NCI-H2107 treated with DMSO at 0.1 percent for 48 hours (cell line): ENCODE measurements at regions not wholly inside any gene's neighbourhood (a gene's known extent, or its start where the extent isn't known, plus 50 kb on each side); places are given as distances from the start of the nearest gene placed in this dataset.
"Not testable (repeated sequence)": the region's sequence is repeated elsewhere in the genome, so short reads cannot be mapped to it uniquely, and the experiment has no call there.

Experiments used
- DNase-seq: peaks from one replicate; lab custom pipeline; 2025; ENCODE audit not compliant: unreplicated experiment; lab: John Stamatoyannopoulos, UW

DNA sequence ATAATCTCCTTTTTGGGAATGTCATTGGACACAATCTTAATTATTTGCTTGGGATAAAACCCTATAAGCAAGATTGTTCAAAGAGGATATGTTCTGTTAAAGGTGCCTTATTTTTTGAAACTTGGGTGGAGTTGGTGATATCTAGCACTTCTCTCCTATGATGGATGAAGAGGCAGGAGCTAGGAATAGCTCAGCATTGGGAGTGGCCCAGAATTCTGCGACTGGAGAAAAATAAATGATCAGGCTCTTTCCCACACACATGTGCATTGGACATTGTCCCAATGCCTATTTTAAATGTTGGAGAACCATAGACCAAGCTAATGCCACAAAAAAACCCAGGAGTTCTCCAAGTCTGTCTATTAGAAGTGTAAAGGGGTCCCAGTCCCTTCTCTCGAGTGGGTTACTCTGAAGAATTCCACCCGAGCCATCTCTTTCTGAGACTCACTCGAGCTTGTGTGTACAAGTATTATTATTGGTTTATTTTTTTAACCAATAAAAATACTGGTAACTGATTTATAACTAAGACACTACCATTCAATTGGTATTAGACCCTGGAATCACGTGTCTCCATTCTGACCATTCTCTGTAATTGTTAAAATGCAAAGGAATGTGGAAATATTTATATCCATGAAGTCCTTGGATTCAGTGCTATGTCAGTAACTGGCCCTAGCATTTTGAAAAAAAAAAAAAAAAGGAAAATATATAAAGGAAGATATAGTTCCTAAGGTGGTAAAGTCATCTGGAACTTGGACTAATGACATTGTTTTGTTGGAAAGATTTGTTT is 437.5 kb upstream of the TMEM132C start:
- DNase-seq: no peak

DNA sequence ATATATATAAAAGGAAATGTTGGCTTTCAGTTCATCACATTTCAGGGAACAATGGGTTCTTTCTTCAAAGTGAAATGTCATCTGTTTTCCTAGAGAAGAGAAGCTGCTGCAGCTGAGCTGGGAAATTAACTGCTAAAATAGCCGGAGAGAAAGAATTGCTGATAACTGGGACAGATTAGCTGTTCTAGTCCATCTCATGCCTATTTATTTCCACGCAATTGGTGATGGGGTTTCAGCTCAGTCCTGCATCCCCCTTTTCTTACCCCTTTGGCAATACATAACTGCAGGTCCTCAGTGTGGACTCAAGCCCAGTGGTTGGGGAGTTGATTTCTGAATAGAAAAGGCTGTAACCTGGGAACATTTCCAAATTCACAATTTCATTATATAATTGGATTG is 436.9 kb upstream of the TMEM132C start:
- DNase-seq: no peak

DNA sequence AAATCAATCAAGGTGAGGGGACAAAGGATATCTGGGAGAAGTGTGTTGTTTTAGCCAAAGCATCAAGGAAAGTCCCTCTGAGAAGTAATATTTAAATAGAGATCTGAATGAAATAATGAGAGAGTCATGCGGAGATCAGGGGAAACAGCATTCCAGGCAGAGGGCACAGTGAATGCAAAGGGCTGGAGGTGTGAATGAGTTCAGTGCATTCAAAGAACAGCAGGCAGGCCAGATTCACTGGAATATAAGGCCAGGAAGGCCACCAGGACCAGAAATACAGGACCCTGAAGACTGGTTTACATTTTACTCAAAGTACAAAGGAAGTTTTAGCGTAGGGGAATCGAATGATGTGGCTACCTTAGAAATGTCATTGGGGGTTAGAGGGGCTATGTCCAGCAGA is 436.2 kb upstream of the TMEM132C start:
- DNase-seq: no peak

DNA sequence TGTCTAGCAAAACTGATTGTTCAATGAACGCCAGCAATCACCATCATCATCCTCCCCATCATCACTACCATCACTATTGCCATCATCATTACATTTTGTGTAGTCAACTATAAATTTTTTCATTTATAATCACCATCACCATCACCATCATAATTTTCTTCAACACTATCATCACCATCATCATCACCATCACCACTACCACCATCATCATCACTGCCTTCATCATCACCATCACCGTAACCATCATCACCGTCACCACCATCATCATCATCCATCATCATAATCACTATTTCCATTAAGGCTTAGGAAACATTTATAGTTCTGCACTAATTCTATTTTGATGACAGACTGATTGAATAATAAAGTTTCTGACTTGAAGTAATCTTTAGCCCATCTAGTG is 434.8 kb upstream of the TMEM132C start:
- no peak for DNase-seq

DNA sequence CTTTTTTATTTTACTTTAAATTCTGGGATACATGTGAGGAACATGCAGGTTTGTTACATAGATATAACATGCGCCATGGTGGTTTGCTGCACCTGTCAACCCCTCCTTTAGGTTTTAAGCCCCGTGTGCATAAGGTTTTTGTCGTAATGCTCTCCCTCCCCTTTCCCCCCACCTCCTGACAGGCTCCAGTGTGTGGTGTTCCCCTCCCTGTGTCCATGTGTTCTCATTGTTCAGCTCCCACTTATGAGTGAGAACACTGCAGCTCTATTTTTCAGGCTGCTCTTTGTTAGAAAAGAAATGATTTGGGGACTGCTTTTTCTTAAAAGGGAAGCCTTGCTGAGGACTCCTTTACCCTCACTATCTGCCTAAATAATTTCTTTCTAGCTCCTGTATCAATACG is 430.2 kb upstream of the TMEM132C start:
- not testable (repeated sequence) for DNase-seq

DNA sequence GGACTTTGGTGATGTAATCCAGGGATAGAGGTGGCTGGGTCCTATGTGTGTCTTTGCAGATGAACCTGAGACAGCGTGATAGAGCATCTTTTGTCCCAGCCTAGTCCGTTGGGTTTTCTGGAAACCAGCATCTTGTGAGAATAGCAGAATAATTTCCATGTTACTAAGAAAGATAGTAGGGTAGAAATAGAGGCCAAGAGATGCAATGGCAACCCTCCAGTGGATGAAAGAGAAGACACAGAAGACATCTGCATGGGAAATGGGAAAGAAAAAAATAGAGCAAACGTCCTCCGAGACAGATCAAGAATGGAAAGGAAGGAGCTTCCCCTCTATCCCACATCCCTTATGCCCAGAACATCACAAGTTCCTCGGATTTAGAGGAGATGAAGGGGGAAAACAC is 409.3 kb upstream of the TMEM132C start:
- no peak for DNase-seq

DNA sequence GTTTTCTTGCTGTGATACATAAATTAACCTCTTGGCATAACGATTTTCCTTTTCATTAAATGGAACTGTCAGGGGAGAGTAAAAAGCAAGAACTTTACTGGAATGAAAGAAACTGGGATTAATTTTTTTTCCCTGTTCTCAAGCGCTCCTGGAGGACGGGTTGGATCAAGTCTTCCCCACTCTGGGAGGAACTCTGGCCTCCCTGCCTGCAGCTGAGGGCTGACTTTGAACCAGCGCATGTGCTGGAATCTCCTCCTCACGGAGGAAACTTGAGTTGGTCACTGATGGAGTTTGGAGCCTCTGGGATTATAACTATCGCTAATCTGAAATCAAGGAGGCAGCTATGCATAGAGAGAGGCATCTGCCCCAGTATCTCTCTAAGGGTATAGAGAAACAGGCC is 406.4 kb upstream of the TMEM132C start:
- DNase-seq: no peak

DNA sequence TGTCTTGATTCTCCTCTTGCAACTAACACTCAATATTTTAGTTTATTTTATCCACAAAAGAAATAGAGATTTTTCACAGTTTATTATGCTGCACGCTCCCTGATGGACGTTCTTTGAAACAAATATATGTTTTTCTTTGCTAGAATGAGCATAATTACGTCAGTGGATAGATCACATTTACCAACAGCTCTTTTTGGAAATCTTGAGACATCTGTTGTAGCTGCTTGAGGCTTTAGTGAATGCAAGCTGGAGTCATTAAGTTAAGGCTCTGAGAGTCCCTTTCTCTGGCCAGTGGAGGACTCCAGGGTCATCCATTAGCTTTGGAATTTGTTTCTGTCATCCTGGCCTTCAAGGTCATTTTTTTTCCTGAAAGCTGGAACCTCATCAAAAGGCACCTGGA is 405.6 kb upstream of the TMEM132C start:
- DNase-seq: no peak

DNA sequence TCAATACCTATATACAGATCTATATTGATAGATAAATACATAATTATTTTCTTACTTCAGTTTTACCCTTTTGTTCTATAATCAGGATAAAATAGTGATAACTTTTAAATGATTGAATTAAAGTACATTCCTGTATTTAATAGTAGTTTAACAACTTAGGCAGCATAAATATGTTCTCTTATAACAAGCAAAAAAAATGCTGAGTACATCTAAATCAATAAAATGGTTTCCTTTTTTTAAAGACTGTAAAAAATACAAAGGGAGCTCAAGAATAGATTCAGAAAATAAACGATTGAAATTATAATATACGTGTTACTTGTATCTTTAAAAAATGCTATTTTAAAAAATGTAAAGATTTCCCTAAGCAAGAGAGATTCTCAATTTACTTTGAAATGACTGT is 393.7 kb upstream of the TMEM132C start:
- no peak for DNase-seq

DNA sequence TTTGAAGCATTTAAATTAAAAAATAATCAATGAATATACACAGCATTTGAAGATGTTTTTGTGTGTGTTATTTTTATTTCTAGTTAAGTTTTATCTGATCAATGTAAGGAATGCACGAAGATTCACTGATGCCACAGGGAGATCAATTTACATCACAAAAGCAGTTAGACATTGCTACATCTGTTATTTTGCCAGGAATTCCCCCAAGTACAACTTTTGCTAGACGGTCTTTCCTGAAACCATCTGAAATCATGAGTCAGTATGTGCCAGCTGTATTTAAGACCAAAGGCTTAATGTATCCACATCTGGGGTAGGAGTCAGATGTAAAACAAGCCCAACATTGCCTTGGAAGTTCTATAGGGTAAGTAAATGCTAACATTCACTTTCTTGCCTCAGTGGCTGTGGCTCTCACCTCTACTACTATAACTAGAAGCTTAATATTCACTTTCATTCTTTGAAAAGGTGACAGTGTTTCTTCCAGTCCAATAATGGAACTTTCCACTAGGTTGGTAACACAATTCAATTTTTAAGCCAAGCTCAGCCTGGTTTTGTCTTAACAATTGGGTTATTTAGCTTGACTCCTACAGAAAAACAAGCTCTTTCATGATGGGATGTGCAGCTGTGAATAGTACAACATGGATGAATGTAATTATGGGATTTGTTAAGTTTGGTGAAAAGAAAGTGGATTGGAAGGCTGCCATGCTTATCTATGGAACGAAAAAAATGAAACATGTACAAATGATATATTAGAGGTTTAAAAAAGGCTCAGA is 385.4 kb upstream of the TMEM132C start:
- no peak for DNase-seq

DNA sequence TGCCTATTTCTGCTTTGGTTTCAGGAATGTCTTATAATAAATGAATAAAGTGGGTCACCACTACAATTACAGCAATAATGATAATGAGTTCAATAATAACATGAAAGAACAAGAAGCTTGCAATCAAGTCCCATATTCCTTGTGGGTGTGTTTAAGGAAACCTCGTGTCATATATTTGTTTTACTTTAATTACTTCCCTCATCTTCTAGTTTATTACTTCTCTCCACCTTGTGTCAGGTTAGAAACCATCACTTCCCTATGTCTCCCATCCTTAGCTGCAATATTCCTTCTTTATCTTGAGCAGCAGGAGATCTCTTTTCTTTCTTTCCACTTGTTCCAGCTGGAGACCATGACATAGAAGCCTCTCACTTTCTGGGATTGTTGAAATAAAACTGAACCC is 384.0 kb upstream of the TMEM132C start:
- DNase-seq: no peak

DNA sequence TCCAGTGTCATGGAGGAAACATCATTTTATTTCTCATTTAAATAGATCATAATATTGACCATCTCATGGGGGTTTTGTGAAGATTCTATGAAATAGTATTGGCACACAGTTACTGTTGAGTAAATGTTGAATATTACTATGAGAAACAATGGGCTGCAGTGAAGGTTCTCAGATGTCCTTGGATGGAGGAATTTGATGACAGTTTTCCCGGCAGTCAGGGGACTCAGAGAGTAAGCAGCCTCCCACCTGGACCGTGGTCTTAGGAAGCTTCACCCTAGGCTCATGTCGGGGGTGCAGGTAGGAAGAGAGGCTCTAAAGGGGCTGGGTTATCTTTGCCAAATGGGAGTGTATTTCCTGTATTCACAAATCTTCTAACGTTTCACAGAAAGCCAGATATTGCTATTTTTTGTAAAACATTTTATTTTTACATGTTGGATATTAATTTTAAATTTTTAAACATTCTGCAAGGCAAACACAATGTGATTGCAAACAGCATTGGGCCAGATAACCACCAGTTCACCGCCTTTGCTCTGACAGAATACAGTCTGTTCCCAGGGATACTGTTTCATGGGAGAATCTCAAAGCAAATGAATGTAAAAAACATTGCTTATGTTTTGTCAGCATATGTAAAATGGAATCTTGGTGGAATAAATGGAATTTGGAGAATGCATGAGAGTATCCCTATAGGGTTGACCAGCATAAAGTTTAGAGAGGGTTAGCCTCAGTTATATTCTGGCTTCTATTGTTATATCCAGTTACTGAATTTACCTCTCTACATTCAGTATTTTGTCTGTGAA is 380.8 kb upstream of the TMEM132C start:
- DNase-seq: no peak

DNA sequence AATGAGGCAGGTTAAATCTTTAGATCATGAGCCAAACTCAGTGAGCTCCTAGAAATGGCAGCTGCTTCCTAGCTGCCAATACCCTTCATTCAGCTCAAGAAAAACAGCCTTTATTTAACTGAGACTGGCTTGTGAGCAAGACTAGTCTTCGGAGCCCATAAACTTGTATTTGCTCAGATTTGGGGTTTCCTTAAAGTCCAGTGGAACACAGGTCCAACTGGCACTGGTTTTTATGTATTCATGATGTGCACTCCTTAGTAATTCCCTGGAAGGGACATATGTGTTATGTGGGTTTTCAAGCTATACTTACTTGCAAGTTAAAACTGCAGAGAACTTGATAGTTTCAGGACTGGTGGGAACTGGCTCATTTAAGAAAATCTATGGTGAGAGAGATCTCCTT is 380.1 kb upstream of the TMEM132C start:
- DNase-seq: no peak

DNA sequence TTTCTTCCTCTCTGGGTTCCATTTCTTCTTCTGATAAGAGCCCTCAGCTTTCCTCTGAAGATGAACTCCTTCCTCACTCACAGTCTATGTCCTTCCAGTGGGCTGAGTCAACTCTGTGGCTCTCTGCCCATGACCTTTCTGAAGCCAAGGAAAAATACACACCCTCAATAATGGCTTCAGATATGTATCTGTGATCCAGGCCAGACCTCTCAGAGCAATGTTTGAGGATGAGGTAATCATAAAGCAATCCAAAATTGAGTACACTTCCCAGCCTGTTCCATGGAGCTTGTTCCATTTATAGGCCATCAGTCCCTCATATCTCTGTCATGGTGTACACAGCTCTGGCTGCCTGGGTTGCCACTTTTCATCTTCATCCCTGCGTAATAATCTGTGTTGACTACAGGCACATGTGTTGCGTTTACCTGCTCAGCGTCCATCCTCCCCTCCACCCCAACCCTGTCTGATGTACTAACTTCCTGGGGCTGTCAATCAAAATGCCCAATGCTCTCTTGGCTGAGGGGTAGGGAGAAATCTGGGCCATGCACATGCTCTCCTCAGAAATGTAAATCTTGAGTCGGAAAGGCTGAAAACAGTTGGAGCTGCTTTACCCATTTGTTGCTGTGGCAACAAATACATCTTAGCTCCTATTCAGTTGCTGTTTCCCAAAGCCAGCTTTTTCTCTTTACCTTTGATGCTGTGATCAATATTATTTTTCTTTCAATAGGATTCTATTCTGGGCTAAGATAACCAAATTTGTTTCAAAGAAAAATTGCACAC is 377.8 kb upstream of the TMEM132C start:
- DNase-seq: no peak

DNA sequence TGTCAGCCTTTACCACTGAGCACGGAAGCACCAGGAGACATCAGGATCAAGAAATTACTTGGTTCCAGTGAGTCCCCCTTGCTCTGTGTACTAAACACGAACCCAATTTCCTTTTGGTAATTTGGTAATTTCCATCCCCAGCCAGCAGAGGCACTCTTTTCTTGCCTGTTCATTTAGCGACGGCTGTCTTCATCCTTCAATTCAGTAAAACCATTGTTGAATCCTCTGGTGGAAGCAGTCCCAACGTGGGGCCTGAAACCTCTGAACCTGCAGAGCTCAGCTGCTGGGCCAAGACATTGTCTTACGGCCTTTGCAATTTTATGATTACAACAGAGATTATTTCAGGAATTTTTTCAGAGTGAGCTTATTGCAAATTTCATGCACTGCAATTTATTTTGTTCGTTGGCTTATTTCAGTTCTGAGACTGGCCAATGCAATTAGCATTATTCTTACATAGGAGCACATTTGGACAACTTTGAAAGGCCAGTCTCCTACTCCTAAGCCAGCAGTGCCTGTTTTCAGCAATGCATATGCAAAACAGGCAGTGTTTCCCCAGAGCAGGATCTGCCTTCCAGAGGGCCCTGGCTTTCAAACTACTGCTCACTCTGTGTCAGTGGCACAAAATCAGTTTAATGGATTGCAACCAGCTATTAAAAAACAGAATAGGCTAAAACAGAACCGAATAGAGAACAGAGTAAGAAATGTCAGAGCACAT is 372.9 kb upstream of the TMEM132C start:
- DNase-seq: no peak

DNA sequence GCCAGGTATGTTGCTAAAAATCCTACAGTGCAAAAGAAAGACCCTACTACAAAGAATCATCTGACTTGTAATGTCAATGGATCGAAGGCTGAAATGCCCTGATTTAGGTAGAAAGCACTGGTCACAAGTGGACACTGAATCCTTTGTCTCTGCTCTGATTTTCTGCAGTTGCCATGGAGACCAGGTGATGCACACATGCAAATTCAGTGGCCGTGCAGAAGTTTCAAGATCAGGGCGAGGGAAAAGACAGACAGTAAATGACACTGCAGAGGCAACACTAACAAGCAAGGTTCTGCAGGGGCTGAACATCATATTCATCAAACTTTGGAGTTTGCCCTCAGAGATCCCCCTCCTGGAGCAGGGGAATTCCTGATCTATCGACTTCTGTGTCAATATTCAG is 370.3 kb upstream of the TMEM132C start:
- DNase-seq: no peak

DNA sequence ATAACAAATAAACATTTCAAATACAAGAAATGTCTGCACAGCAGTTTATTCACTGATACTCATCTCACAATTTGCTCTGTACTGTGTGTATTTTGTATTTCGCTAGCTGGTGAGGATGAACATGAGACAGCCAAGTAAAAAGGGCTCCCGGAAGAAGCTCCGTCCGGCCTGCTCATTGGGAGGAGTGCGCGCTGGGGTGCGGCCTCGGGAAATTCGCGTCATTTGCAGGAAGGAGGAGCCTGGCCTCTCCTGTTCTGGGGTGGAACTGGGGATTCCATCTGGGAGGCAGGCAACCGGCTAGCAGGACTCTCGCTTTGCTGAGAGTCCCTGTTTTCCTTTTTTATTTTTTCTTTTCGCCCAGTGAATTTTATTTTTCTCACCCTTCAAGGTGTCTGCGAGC is 368.4 kb upstream of the TMEM132C start:
- DNase-seq: no peak

DNA sequence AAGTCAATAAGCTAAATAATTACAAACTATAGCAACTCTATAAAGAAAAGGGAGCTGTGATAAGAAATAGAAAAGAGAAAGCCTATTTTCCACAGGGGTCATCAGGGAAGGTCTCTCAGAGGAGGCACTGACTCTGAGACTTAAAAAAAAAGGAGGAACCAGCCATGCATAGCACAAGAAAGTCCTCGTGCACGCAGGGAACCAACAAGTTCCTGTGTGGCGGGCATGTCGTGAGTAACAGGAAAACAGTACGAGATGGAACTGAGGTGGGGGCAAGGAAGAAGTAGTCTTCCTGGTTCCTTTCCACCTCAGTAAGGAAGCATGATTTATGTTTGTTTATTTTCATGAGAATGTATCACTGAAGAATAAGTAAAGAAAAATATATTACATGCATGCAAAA is 367.0 kb upstream of the TMEM132C start:
- DNase-seq: no peak

DNA sequence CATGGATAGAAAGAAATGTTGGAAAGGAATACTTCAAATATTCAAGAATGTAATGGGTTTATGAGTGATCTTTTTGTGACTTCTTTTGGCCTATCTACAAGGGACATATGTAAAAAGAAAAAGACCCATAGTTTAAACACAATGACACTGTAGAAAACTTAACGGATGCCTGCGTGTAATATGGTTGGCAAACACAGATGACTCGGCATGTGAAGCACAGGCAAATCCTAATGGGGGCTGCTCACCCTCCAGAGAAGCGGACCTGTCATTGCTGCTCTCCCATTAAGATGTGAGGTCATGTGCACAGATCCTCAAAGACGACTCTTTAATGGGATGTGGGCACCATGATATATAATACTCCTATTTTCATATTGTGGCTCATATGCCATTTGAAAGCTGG is 366.6 kb upstream of the TMEM132C start:
- no peak for DNase-seq

DNA sequence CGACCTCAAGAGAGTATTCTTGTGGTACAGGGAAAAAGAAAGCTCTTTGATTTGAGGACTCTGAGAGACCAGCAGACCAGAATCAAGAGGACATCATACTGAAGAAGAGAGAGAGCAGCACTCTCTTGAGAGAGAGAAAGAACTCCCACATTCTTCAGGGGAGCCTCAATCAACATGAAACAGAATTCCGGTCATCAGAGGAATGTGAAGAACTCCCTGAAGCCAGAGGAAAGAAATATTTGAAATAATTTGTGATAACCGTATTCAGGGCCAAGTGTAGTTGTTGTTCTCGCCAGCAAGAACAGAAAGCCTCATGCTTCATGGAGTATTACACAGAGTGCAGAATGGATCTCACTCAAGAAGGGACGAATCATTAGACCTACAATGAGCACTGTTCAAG is 363.8 kb upstream of the TMEM132C start:
- no peak for DNase-seq
